ENCODE measurements at regions not wholly inside any gene's neighbourhood (a gene's known extent, or its start where the extent isn't known, plus 50 kb on each side); places are given as distances from the start of the nearest gene placed in this dataset.

GRCh38 chr17:55575058-55575636 is 63.9 kb upstream of the SMIM36 start:
- TF ChIP-seq NFRKB (IDR thresholded peaks at IDR 0.05), result no peak
- TF ChIP-seq, protein P1, sequence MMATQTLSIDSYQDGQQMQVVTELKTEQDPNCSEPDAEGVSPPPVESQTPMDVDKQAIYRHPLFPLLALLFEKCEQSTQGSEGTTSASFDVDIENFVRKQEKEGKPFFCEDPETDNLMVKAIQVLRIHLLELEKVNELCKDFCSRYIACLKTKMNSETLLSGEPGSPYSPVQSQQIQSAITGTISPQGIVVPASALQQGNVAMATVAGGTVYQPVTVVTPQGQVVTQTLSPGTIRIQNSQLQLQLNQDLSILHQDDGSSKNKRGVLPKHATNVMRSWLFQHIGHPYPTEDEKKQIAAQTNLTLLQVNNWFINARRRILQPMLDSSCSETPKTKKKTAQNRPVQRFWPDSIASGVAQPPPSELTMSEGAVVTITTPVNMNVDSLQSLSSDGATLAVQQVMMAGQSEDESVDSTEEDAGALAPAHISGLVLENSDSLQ (IDR thresholded peaks at IDR 0.05), result no peak
- no peak for TF ChIP-seq ARNT (IDR thresholded peaks at IDR 0.05)
- TF ChIP-seq ZNF384 (IDR thresholded peaks at IDR 0.05), result no peak
- no peak for TF ChIP-seq FOXA1 (IDR thresholded peaks at IDR 0.05)
- no peak for TF ChIP-seq SUZ12 (IDR thresholded peaks at IDR 0.05)
- no peak for TF ChIP-seq FOXK2 (IDR thresholded peaks at IDR 0.05)
- no peak for TF ChIP-seq SP1 (IDR thresholded peaks at IDR 0.05)
- no peak for TF ChIP-seq BHLHE40 (IDR thresholded peaks at IDR 0.05; ENCODE audit: borderline replicate concordance)
- TF ChIP-seq HDGF (IDR thresholded peaks at IDR 0.05; ENCODE audit: borderline replicate concordance), result no peak
- no peak for TF ChIP-seq ELF4 (IDR thresholded peaks at IDR 0.05)
- no peak for TF ChIP-seq FOXM1 (IDR thresholded peaks at IDR 0.05; ENCODE audit: borderline replicate concordance)
- ChIA-PET POLR2A (no interaction called here), CTCF (no interaction called here)
- no peak for DNase-seq (ENCODE audit: extremely low spot score)

GRCh38 chr17:55572599-55572998 is 61.3 kb upstream of the SMIM36 start:
- TF ChIP-seq L3MBTL2 (conservative IDR thresholded peaks at IDR 0.05), result no peak
- TF ChIP-seq LEF1 (IDR thresholded peaks at IDR 0.05; ENCODE audit: borderline replicate concordance), result no peak
- TF ChIP-seq FOXM1 (IDR thresholded peaks at IDR 0.05; ENCODE audit: borderline replicate concordance), result no peak
- no peak for TF ChIP-seq TARDBP (IDR thresholded peaks at IDR 0.05)
- TF ChIP-seq ARNT (IDR thresholded peaks at IDR 0.05), result no peak
- no peak for TF ChIP-seq FOXA1 (IDR thresholded peaks at IDR 0.05)
- no peak for TF ChIP-seq ELF4 (IDR thresholded peaks at IDR 0.05)
- TF ChIP-seq SP1 (IDR thresholded peaks at IDR 0.05), result no peak
- no peak for TF ChIP-seq SUZ12 (IDR thresholded peaks at IDR 0.05)
- no peak for TF ChIP-seq ZNF384 (IDR thresholded peaks at IDR 0.05)
- TF ChIP-seq HDGF (IDR thresholded peaks at IDR 0.05; ENCODE audit: borderline replicate concordance), result no peak
- no peak for TF ChIP-seq CTBP1 (IDR thresholded peaks at IDR 0.05; ENCODE audit: borderline replicate concordance)
- no peak for TF ChIP-seq FOXK2 (IDR thresholded peaks at IDR 0.05)
- TF ChIP-seq BHLHE40 (IDR thresholded peaks at IDR 0.05; ENCODE audit: borderline replicate concordance), result no peak
- TF ChIP-seq, protein P1 (IDR thresholded peaks at IDR 0.05), result no peak
- TF ChIP-seq NFRKB (IDR thresholded peaks at IDR 0.05), result no peak
- DNase-seq (ENCODE audit: extremely low spot score), result no peak
- CTCF ChIA-PET, result no interaction called here
- POLR2A ChIA-PET, result no interaction called here

DNA sequence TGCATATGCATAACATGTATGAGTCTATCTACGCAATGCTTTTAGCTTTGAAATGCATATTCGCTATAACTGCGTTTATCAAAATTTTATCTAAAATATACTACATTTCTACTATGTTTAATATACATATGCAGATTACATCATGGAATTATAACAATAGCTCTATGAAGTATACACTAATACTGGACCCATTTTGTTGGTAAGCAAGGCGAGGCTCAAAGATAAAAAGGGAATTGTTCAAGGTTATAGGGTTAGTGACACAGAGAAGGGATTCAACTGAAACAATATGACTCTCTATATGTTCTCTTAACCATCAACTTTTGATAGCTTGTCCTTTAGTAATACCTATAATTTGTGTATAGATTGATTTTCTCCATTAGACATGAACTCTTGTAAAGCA is 60.9 kb upstream of the SMIM36 start:
- ChIA-PET CTCF (no interaction called here), POLR2A (no interaction called here)
- TF ChIP-seq SP1 (IDR thresholded peaks at IDR 0.05) (no peak), FOXK2 (IDR thresholded peaks at IDR 0.05) (no peak), ELF4 (IDR thresholded peaks at IDR 0.05) (no peak), L3MBTL2 (conservative IDR thresholded peaks at IDR 0.05) (no peak), NFRKB (IDR thresholded peaks at IDR 0.05) (no peak), ARNT (IDR thresholded peaks at IDR 0.05) (no peak), FOXA1 (IDR thresholded peaks at IDR 0.05) (no peak), FOXM1 (IDR thresholded peaks at IDR 0.05; ENCODE audit: borderline replicate concordance) (no peak), BHLHE40 (IDR thresholded peaks at IDR 0.05; ENCODE audit: borderline replicate concordance) (no peak)
- TF ChIP-seq, protein P1 (IDR thresholded peaks at IDR 0.05), result no peak
- no peak for DNase-seq (ENCODE audit: extremely low spot score)

GRCh38 chr17:55571095-55571494 is 59.8 kb upstream of the SMIM36 start:
- ChIA-PET POLR2A (no interaction called here), CTCF (no interaction called here)
- no peak for TF ChIP-seq ELF4 (IDR thresholded peaks at IDR 0.05)
- DNase-seq (ENCODE audit: extremely low spot score), result no peak

GRCh38 chr17:55570391-55570790 is 59.1 kb upstream of the SMIM36 start:
- no peak for DNase-seq (ENCODE audit: extremely low spot score)

DNA sequence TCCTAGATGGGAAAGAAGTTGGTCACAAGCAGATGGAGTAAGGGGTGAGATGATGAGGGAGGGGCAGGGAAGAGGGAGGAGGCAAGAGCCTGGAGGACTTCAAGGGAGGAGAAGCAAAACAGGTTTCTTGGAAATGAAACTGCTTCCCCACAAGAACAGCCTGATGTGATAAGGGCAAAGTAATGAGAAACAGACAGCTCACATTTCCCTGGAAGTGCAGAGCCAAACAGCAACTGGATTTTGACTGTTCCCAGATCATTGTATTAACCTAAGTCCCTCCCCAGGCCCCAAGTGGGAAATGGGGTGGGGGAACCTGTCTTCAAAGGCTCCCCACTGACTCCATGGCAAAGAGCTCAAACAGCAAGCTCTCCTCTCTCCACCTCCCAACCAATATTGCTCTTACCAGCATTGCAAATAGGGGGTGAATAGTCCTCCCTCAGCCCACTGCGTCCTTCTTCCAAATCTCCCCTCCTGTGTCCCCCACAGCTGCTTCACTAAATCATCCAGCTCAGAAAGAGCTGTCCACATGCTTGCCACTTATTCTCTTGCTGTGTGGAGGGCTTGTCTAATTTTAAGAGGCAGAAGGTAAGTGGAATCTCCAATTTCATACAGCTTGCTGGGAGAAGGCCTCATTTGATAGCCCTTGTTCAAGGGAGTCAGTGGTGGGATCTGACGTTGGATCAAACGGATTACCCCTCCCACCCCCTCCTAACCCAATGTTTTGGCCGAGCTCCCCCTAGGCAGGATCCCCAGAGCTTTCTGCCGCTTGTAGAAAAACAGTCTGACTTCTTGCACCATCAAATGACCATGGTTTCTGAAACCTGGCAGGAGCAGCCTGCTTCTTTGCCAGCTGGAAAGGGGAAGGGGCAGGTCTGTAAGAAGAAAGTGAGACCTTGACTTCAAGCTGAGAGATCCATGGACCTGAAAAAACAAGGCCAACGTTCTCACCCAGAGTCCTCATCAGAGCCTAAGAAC is 56.3 kb upstream of the SMIM36 start:
- POLR2A ChIA-PET, result no interaction called here

More at GRCh38 chr17:55570391-55570790, 59.1 kb upstream of the SMIM36 start:
- no peak for TF ChIP-seq CTBP1 (IDR thresholded peaks at IDR 0.05; ENCODE audit: borderline replicate concordance)
- no peak for TF ChIP-seq FOXA1 (IDR thresholded peaks at IDR 0.05)
- no peak for TF ChIP-seq ZNF384 (IDR thresholded peaks at IDR 0.05)
- ChIA-PET POLR2A (no interaction called here), CTCF (interaction anchor here (1.1 kb wide), 1 partner anchor 200 kb away, joined by 3 read pairs; no protein-coding TSS in a partner anchor)

More for the DNA sequence above, 56.3 kb upstream of the SMIM36 start:
- CTCF ChIA-PET, result no interaction called here
- DNase-seq (ENCODE audit: extremely low spot score), result no peak
- TF ChIP-seq ELF4 (IDR thresholded peaks at IDR 0.05) (no peak), CTBP1 (IDR thresholded peaks at IDR 0.05; ENCODE audit: borderline replicate concordance) (no peak), HDGF (IDR thresholded peaks at IDR 0.05; ENCODE audit: borderline replicate concordance) (no peak), SUZ12 (IDR thresholded peaks at IDR 0.05) (no peak), L3MBTL2 (conservative IDR thresholded peaks at IDR 0.05) (no peak), BHLHE40 (IDR thresholded peaks at IDR 0.05; ENCODE audit: borderline replicate concordance) (no peak), FOXM1 (IDR thresholded peaks at IDR 0.05; ENCODE audit: borderline replicate concordance) (no peak), NFRKB (IDR thresholded peaks at IDR 0.05) (no peak), LEF1 (IDR thresholded peaks at IDR 0.05; ENCODE audit: borderline replicate concordance) (no peak)
- TF ChIP-seq, protein P1 (IDR thresholded peaks at IDR 0.05), result no peak
